Endothelial cell of umbilical vein (primary cell): ENCODE measurements at regions not wholly inside any gene's neighbourhood (a gene's known extent, or its start where the extent isn't known, plus 50 kb on each side); places are given as distances from the start of the nearest gene placed in this dataset.

ENCODE experiments used
- BruUV-seq: library from RNA; stranded (reverse); fragments of 400-500 nt; replicated peaks from 2 replicates; lab custom pipeline; 2021; lab: Mats Ljungman, UMichigan
- CTCF ChIA-PET: fragments of 300-600, 350-600 bp; sonication (Branson Sonifier 250); formaldehyde crosslinking; loops from one replicate; lab custom pipeline; 2021; ENCODE audit warnings: antibody characterized with exemption, inconsistent platforms; lab: Charles Lee
- POLR2A ChIA-PET: fragments of 300-600, 350-600 bp; sonication (Branson Sonifier 250); formaldehyde crosslinking; loops from one replicate; lab custom pipeline; 2021; ENCODE audit warnings: antibody characterized with exemption, inconsistent platforms; lab: Charles Lee
- DNase-seq: peaks from one replicate; pipeline ENCODE4 v3.0.0-alpha.2; 2011; ENCODE audit warnings: low read depth, low spot score
- FAIRE-seq: peaks from 2 replicates; lab custom pipeline; 2011; peaks lifted over from hg19 to GRCh38; lab: Jason Lieb, UNC
- H2AFZ ChIP-seq: 2 replicates; pipeline ENCODE4 v1.6.0; 2012; ENCODE audit warnings: low read depth, low read length, control low read depth, inconsistent platforms
- H3K27ac ChIP-seq: 2 replicates; pipeline ENCODE4 v1.5.1; 2011; ENCODE audit warnings: low read depth, mild to moderate bottlenecking, control low read depth, low read length, moderate library complexity; ENCODE audit not compliant: insufficient read depth
- H3K27me3 ChIP-seq, 2 experiments: 2 replicates each; pipeline versions ENCODE4 v1.6.0 to v1.6.1; 2011; ENCODE audit warnings: low read length in 2 of 2, mixed read lengths in 1 of 2; ENCODE audit not compliant: control insufficient read depth in 2 of 2, insufficient read depth in 2 of 2
- H3K36me3 ChIP-seq, 2 experiments: 2 replicates in 1 of 2; 3 replicates in 1 of 2; pipeline ENCODE4 v1.5.1; 2011; ENCODE audit warnings: low read length in 2 of 2, mild to moderate bottlenecking in 1 of 2, moderate library complexity in 1 of 2; ENCODE audit not compliant: control insufficient read depth in 2 of 2, insufficient read depth in 2 of 2; ENCODE audit errors: extremely low read depth in 1 of 2
- H3K4me1 ChIP-seq: 3 replicates; pipeline ENCODE4 v1.5.1; 2011; ENCODE audit warnings: mild to moderate bottlenecking, low read length; ENCODE audit not compliant: control insufficient read depth, insufficient read depth; ENCODE audit errors: extremely low read depth
- H3K4me2 ChIP-seq: 2 replicates; pipeline ENCODE4 v1.6.1; 2011; ENCODE audit warnings: low read length, control low read depth, mixed read lengths; ENCODE audit not compliant: insufficient read depth
- H3K4me3 ChIP-seq, 3 experiments: fragments of 200-600 bp in 1 of 3; sonication (generic), shearing (Covaris generic) in 1 of 3; replicated peaks in 1 of 3; 2 replicates each; pipeline ENCODE4 v1.5.1; 2011 to 2016; ENCODE audit warnings: control low read depth in 3 of 3, low read length in 3 of 3, mild to moderate bottlenecking in 2 of 3, inconsistent platforms in 1 of 3, low read depth in 1 of 3, moderate library complexity in 1 of 3; ENCODE audit not compliant: insufficient read depth in 1 of 3
- H3K79me2 ChIP-seq: 2 replicates; pipeline ENCODE4 v1.6.0; 2012; ENCODE audit warnings: low read length, inconsistent platforms; ENCODE audit not compliant: control insufficient read depth, insufficient read depth
- H3K9ac ChIP-seq: replicated peaks from 2 replicates; pipeline ENCODE3; 2011; ENCODE audit warnings: low read length, control low read depth; ENCODE audit not compliant: insufficient read depth; ENCODE audit errors: extremely low read depth
- H3K9me1 ChIP-seq: replicated peaks from 3 replicates; pipeline ENCODE4 v1.6.0; 2011; ENCODE audit warnings: mild to moderate bottlenecking, low read length; ENCODE audit not compliant: control insufficient read depth, insufficient read depth; ENCODE audit errors: extremely low read depth
- H3K9me3 ChIP-seq: replicated peaks from 2 replicates; pipeline ENCODE4 v1.5.1; 2012; ENCODE audit warnings: low read length, inconsistent platforms; ENCODE audit not compliant: control insufficient read depth, insufficient read depth
- H4K20me1 ChIP-seq: replicated peaks from 2 replicates; pipeline ENCODE3; 2011; ENCODE audit warnings: mild to moderate bottlenecking, low read length; ENCODE audit not compliant: control insufficient read depth, insufficient read depth; ENCODE audit errors: extremely low read depth
- EZH2 ChIP-seq: IDR thresholded peaks from 2 replicates; pipeline ENCODE4 v1.6.1; 2012; ENCODE audit warnings: borderline replicate concordance, low read depth, mild to moderate bottlenecking, moderate library complexity, low read length, inconsistent platforms; ENCODE audit not compliant: severe bottlenecking
- FOS ChIP-seq: IDR thresholded peaks from 2 replicates; pipeline ENCODE4 v1.6.1; 2011; ENCODE audit warnings: mild to moderate bottlenecking, low read length, moderate library complexity, borderline replicate concordance; ENCODE audit not compliant: insufficient read depth
- GATA2 ChIP-seq: IDR thresholded peaks from 2 replicates; pipeline ENCODE4 v1.7.0; 2011; ENCODE audit warnings: low read depth, mild to moderate bottlenecking, moderate library complexity, mixed read lengths, low read length; ENCODE audit not compliant: insufficient read length, insufficient read depth
- JUN ChIP-seq: IDR thresholded peaks from 2 replicates; pipeline ENCODE4 v1.6.1; 2011; ENCODE audit warnings: borderline replicate concordance, low read depth; ENCODE audit not compliant: insufficient read length, insufficient read depth
- MYC ChIP-seq: IDR thresholded peaks from one replicate; pipeline ENCODE4 v1.6.1; 2011; ENCODE audit warnings: mild to moderate bottlenecking, low read depth, low read length
- POLR2A ChIP-seq: IDR thresholded peaks from 2 replicates; pipeline ENCODE4 v1.6.1; 2012; ENCODE audit warnings: low read depth, mild to moderate bottlenecking, control low read depth, low read length
- POLR2AphosphoS5 ChIP-seq: IDR thresholded peaks from 2 replicates; pipeline ENCODE4 v1.6.1; 2012; ENCODE audit warnings: low read depth, mild to moderate bottlenecking, control low read depth, low read length, moderate library complexity; ENCODE audit not compliant: insufficient read depth
- dilution Hi-C: fragments of 300-500 bp; cut with MboI; formaldehyde crosslinking; loops from one replicate; pipeline ENCODE4 v1.15.0; 2019; ENCODE audit warnings: low sequenced_read_pairs; ENCODE audit not compliant: extremely low pct_ligation_motif_present
- intact Hi-C: fragments of 100-400 bp; cut with micrococcal nuclease; formaldehyde crosslinking; loops from one replicate; pipeline ENCODE4 v1.10.0; 2022
- TF ChIP-seq, protein P1 (sequence below), 2 donors: IDR thresholded peaks; 1 replicate in 1 of 2; 2 replicates in 1 of 2; pipeline ENCODE4 v1.5.1; 2011; ENCODE audit warnings: low read length in 2 of 2, mild to moderate bottlenecking in 2 of 2, moderate library complexity in 2 of 2, control low read depth in 1 of 2, inconsistent platforms in 1 of 2, low read depth in 1 of 2; ENCODE audit not compliant: insufficient read depth in 1 of 2; ENCODE audit errors: extremely low read depth in 1 of 2
- TF ChIP-seq, protein P2 (sequence below): IDR thresholded peaks from 2 replicates; pipeline ENCODE4 v1.6.1; 2011; ENCODE audit not compliant: insufficient read depth, insufficient read length

DNA sequence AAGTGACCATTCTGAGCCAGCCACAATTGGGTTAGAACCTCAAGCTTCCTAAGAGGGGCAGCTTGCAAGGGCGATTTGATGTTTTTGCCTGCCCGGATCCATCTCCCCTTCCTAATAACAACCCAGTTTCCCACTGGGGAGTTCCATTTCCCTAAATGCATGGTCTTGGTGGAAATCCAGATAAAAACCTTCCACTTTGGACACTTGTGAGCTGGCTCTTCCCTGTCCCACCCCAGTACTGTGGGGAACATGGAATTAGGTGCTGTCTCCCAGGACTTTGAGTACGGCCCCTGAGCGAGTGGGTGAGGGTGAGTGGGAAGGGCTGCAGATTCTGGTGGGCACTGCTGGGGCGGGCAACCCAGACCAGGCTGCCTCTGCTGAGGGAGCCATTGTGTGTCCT lies 122.3 kb downstream of the DDX1 start:
- CTCF ChIA-PET, result no interaction called here

DNA sequence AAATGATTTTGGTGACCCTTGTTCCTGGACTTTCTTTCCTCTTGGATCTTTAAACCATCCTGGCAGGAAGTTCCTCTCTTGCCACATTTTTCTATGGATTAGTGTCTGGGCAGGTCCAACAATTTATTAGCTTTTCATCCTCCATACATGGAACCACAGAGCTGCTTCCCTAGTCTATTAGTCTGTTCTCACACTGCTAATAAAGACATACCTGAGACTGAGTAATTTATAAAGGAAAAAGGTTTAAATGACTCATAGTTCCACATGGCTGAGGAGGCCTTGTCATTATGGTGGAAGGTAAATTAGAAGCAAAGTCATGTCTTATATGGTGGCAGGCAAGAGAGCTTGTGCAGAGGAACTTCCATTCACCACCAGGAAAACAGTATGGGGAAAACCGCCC lies 122.9 kb downstream of the DDX1 start:
- ChIA-PET POLR2A (no interaction called here), CTCF (interaction anchor here (1.2 kb wide), 2 partner anchors 40 to 811 kb away, joined by 3 read pairs; no protein-coding TSS in a partner anchor)
- no peak overlapping the region for H2AFZ ChIP-seq
- no peaks in the 10 kb centered on the region for H3K27me3 ChIP-seq
- peaks cover 7% of the 10 kb centered on the region for H3K4me1 ChIP-seq
- H3K9me3 ChIP-seq, result no peaks in the 10 kb centered on the region
- H3K36me3 ChIP-seq, result no peaks in the 10 kb centered on the region
- DNase-seq (no peak), FAIRE-seq (no peak)
- H3K4me3 ChIP-seq, result no peak overlapping the region
- H3K27ac ChIP-seq, result no peak overlapping the region
- H3K9me1 ChIP-seq, result no peaks in the 10 kb centered on the region
- no TSS peak for BruUV-seq
- no peak overlapping the region for H3K9ac ChIP-seq
- intact Hi-C loops (no loop called here), dilution Hi-C loops (no loop called here)
- H3K4me2 ChIP-seq, result no peak overlapping the region
- H4K20me1 ChIP-seq, result no peaks in the 10 kb centered on the region
- TF ChIP-seq, protein P1, sequence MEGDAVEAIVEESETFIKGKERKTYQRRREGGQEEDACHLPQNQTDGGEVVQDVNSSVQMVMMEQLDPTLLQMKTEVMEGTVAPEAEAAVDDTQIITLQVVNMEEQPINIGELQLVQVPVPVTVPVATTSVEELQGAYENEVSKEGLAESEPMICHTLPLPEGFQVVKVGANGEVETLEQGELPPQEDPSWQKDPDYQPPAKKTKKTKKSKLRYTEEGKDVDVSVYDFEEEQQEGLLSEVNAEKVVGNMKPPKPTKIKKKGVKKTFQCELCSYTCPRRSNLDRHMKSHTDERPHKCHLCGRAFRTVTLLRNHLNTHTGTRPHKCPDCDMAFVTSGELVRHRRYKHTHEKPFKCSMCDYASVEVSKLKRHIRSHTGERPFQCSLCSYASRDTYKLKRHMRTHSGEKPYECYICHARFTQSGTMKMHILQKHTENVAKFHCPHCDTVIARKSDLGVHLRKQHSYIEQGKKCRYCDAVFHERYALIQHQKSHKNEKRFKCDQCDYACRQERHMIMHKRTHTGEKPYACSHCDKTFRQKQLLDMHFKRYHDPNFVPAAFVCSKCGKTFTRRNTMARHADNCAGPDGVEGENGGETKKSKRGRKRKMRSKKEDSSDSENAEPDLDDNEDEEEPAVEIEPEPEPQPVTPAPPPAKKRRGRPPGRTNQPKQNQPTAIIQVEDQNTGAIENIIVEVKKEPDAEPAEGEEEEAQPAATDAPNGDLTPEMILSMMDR (IDR thresholded peaks at IDR 0.05; ENCODE audit: extremely low read depth in 1 of 2, insufficient read depth in 1 of 2, low read depth in 1 of 2, low read length in 2 of 2), result no peak
- TF ChIP-seq GATA2 (no peak), JUN (no peak), POLR2AphosphoS5 (no peak), MYC (no peak), POLR2A (no peak), EZH2 (no peak), FOS (no peak)
- TF ChIP-seq, protein P2, sequence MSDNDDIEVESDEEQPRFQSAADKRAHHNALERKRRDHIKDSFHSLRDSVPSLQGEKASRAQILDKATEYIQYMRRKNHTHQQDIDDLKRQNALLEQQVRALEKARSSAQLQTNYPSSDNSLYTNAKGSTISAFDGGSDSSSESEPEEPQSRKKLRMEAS, result no peak
- H3K79me2 ChIP-seq, result no peaks in the 10 kb centered on the region

More for the DNA sequence above, 122.3 kb downstream of the DDX1 start:
- H3K79me2 ChIP-seq, result no peaks in the 10 kb centered on the region
- H3K4me1 ChIP-seq, result peaks cover 13% of the 10 kb centered on the region
- H2AFZ ChIP-seq, result no peak overlapping the region
- POLR2A ChIA-PET, result no interaction called here
- H3K27ac ChIP-seq, result no peak overlapping the region
- FAIRE-seq (no peak), DNase-seq (no peak)
- intact Hi-C loops, result no loop called here
- no peaks in the 10 kb centered on the region for H3K9me3 ChIP-seq
- H3K4me3 ChIP-seq, result no peak overlapping the region
- H3K36me3 ChIP-seq, result no peaks in the 10 kb centered on the region
- no peaks in the 10 kb centered on the region for H4K20me1 ChIP-seq
- H3K9ac ChIP-seq, result no peak overlapping the region
- H3K4me2 ChIP-seq, result no peak overlapping the region
- H3K27me3 ChIP-seq, result no peaks in the 10 kb centered on the region
- H3K9me1 ChIP-seq, result no peaks in the 10 kb centered on the region
- no TSS peak for BruUV-seq
- dilution Hi-C loops, result no loop called here
- TF ChIP-seq JUN (no peak), POLR2A (no peak), MYC (no peak)
